ENCODE measurements at regions not wholly inside any gene's neighbourhood (a gene's known extent, or its start where the extent isn't known, plus 50 kb on each side); places are given as distances from the start of the nearest gene placed in this dataset.

- TF ChIP-seq CTCF (IDR thresholded peaks at IDR 0.05; ENCODE audit: low read length) (no peak), EZH2 (IDR thresholded peaks at IDR 0.05; ENCODE audit: borderline replicate concordance, low read length) (no peak)
Measured at GRCh38 chr12:3933819-3934192, 60.6 kb upstream of the PARP11 start.

All from OCI-LY1 (cell line).